ENCODE measurements at regions not wholly inside any gene's neighbourhood (a gene's known extent, or its start where the extent isn't known, plus 50 kb on each side); places are given as distances from the start of the nearest gene placed in this dataset.

DNA sequence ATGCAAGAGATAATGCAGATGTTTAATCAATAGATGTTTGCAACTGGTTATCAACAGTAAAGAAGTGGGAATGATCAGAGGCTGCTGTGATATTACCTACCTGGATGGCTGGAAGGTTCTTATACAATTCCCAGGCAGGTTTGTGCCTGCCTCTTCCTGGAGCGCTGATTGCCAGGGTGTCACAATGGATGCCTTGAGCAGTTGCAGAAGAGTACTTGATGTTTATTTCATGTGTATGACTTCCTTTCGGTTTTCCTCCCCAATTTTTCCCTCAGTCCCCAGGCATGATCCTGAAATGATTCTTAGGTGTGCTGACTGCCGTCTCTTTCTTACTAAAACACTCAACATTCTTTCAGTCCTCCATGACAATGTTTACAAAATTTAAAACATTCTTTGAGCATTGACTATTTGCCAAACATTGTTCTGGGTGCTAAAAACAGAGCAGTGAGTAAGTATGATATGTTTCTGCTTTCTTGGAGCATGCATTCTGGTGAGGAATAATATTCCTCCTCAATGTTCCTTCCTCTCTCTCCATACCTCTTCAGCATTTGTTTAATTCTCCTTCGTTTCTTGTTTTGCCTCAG lies 416.6 kb upstream of the TRIB2 start:
- Histone ChIP-seq H3K36me3 (ENCODE audit: control insufficient read depth, insufficient read depth, low read length) (no peaks in the 10 kb centered on the region), H3K27me3 (ENCODE audit: control insufficient read depth, insufficient read depth, low read length) (no peaks in the 10 kb centered on the region), H3K4me3 (ENCODE audit: low read depth, low read length) (no peak overlapping the region)
- no peak for DNase-seq (ENCODE audit: low read depth)
- TF ChIP-seq, protein P1, sequence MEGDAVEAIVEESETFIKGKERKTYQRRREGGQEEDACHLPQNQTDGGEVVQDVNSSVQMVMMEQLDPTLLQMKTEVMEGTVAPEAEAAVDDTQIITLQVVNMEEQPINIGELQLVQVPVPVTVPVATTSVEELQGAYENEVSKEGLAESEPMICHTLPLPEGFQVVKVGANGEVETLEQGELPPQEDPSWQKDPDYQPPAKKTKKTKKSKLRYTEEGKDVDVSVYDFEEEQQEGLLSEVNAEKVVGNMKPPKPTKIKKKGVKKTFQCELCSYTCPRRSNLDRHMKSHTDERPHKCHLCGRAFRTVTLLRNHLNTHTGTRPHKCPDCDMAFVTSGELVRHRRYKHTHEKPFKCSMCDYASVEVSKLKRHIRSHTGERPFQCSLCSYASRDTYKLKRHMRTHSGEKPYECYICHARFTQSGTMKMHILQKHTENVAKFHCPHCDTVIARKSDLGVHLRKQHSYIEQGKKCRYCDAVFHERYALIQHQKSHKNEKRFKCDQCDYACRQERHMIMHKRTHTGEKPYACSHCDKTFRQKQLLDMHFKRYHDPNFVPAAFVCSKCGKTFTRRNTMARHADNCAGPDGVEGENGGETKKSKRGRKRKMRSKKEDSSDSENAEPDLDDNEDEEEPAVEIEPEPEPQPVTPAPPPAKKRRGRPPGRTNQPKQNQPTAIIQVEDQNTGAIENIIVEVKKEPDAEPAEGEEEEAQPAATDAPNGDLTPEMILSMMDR (IDR thresholded peaks at IDR 0.05; ENCODE audit: insufficient read depth, low read length, poor library complexity, severe bottlenecking) = no peak

DNA sequence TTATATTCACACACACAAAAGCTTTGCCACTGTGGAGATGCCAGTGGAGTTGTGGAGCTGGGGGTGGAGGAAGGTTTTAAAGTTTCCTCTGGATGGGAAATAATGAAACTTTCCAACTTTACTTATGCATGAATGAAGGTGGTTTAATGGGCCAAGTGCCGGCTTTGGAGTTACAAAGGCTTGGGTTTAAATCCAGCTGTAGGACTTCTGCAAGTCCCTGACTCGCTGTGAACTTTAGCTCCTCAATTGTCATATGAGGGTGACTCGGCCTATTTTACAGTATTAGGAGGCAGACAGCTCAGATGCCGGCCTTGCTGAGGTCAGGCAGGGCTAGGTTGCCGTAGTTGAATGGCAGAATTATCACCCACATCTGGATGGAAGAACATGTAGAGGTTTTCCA lies 415.8 kb upstream of the TRIB2 start:
- Histone ChIP-seq H3K36me3 (ENCODE audit: control insufficient read depth, insufficient read depth, low read length) (no peaks in the 10 kb centered on the region), H3K4me3 (ENCODE audit: low read depth, low read length) (no peak overlapping the region), H3K27me3 (ENCODE audit: control insufficient read depth, insufficient read depth, low read length) (no peaks in the 10 kb centered on the region)
- TF ChIP-seq, protein P1 (IDR thresholded peaks at IDR 0.05; ENCODE audit: insufficient read depth, low read length, poor library complexity, severe bottlenecking) = no peak
- DNase-seq (ENCODE audit: low read depth) = no peak

DNA sequence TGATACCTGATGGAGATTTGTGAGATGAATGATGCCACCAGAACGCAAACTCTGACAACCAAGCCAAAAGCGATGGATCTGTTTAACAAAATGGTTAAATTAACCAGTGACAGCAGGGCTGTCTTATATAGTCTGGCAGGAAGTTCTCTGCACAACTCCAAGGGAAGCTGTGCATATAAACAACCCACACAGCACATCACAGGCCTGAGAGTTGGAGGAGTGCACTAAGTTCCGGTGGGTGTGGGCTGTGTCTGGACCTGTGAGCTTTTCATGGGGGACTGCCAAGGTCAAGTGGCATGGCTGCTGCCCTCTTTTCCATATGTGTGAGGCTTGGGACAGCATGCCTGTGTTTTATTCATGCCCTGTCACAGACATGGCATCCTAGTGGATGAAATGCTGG lies 414.6 kb upstream of the TRIB2 start:
- TF ChIP-seq, protein P1 (IDR thresholded peaks at IDR 0.05; ENCODE audit: insufficient read depth, low read length, poor library complexity, severe bottlenecking) = no peak
- no peaks in the 10 kb centered on the region for H3K27me3 ChIP-seq (ENCODE audit: control insufficient read depth, insufficient read depth, low read length)
- no peak overlapping the region for H3K4me3 ChIP-seq (ENCODE audit: low read depth, low read length)

DNA sequence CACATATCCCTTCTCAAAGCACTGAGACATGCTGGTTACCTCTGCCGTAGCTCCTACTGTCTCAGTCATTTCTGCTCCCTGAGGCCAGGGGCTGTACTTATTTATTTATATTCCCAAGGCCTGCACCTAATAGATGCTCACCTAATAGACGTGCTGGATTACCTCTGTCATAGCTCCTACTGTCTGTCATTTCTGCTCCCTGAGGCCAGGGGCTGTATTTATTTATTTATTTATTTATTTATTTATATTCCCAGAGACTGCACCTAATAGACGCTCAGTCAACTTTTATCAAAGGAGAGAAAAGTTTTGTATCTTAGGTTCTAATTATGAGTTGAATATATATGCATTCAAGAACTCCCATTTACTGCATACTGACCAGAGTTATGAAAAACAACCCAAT lies 414.0 kb upstream of the TRIB2 start:
- no peaks in the 10 kb centered on the region for H3K36me3 ChIP-seq (ENCODE audit: control insufficient read depth, insufficient read depth, low read length)
- no peak overlapping the region for H3K4me3 ChIP-seq (ENCODE audit: low read depth, low read length)
- no peaks in the 10 kb centered on the region for H3K27me3 ChIP-seq (ENCODE audit: control insufficient read depth, insufficient read depth, low read length)
- TF ChIP-seq, protein P1 (IDR thresholded peaks at IDR 0.05; ENCODE audit: insufficient read depth, low read length, poor library complexity, severe bottlenecking) = no peak
- DNase-seq (ENCODE audit: low read depth) = no peak

More for the DNA sequence above, 414.6 kb upstream of the TRIB2 start:
- no peaks in the 10 kb centered on the region for H3K36me3 ChIP-seq (ENCODE audit: control insufficient read depth, insufficient read depth, low read length)
- DNase-seq (ENCODE audit: low read depth) = no peak

DNA sequence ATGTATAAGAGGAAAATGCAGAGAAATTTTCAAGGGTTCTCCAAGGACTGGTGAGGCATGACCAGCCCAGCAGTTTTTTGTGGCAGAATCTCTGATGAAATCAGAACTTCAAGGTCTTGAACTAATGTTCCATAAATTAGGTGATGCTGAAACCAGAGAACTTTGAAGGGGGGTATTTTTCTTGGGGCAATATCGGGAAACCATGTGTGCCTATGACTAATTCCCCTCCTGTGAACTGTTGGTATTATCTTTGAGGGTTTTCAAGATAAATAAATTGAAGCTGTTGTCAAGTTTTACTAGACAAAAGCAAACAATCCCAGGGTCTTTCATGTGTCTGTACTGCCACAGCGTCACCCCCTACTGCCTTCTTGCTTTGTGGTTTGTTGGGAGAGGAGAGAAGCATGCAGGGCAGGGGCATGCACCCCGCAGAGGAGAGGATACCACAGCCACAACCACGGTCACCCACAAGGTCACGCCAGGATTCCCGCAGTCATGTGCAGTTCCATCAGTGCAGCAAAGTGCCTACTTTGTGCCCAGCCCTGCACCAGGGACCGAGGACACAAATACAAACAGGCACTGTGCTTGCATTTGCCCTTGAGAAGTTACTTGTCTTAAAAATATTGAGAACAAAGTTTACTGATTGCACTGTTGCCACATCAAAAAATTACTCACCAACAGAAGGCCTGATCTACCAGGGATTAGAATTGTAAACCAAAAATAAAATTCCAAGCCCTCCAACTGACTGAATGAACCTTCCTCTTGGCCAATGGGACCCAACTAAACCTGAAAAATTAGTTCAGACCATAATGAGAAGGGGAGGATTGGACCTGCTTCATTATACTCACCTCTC lies 413.3 kb upstream of the TRIB2 start:
- TF ChIP-seq, protein P1 (IDR thresholded peaks at IDR 0.05; ENCODE audit: insufficient read depth, low read length, poor library complexity, severe bottlenecking) = no peak
- peak; percentile 82 for DNase-seq (ENCODE audit: low read depth)
- H3K36me3 ChIP-seq (ENCODE audit: control insufficient read depth, insufficient read depth, low read length) = no peaks in the 10 kb centered on the region
- no peak overlapping the region for H3K4me3 ChIP-seq (ENCODE audit: low read depth, low read length)
- no peaks in the 10 kb centered on the region for H3K27me3 ChIP-seq (ENCODE audit: control insufficient read depth, insufficient read depth, low read length)
